GM23338 (cell line): ENCODE measurements at regions not wholly inside any gene's neighbourhood (a gene's known extent, or its start where the extent isn't known, plus 50 kb on each side); places are given as distances from the start of the nearest gene placed in this dataset.

Source experiments
- CREB1 ChIP-seq: fragments of 250-450 bp; sonication (Bioruptor Pico); IDR thresholded peaks from 2 replicates; pipeline ENCODE4 v1.5.0; 2020; ENCODE audit warnings: low read depth, mild to moderate bottlenecking, moderate library complexity
- CTCF ChIP-seq, 2 experiments: fragments of 200-600 bp in 1 of 2; sonication (generic) in 1 of 2; conservative IDR thresholded peaks; 2 replicates each; pipeline versions ENCODE4 v1.5.1 to v1.6.1; 2016 to 2017; ENCODE audit warnings: antibody characterized with exemption in 2 of 2, low read depth in 2 of 2, mild to moderate bottlenecking in 2 of 2, moderate library complexity in 1 of 2
- EZH2 ChIP-seq: fragments of 200-600 bp; sonication (generic); IDR thresholded peaks from one replicate; pipeline ENCODE4 v1.8.0; 2017; ENCODE audit warnings: antibody characterized with exemption, mild to moderate bottlenecking, low read depth; ENCODE audit not compliant: unreplicated experiment
- EZH2phosphoT487 ChIP-seq: fragments of 200-600 bp; sonication (generic); IDR thresholded peaks from one replicate; pipeline ENCODE4 v1.8.1; 2018; ENCODE audit warnings: antibody characterized with exemption; ENCODE audit not compliant: unreplicated experiment
- JUNB ChIP-seq: IDR thresholded peaks from one replicate; pipeline ENCODE4 v1.6.1; 2016; ENCODE audit warnings: antibody characterized with exemption; ENCODE audit not compliant: unreplicated experiment
- NANOG ChIP-seq: IDR thresholded peaks from 2 replicates; pipeline ENCODE4 v1.6.1; 2016; ENCODE audit warnings: antibody characterized with exemption, borderline replicate concordance
- POLR2AphosphoS5 ChIP-seq: IDR thresholded peaks from 2 replicates; pipeline ENCODE4 v1.6.1; 2016; ENCODE audit warnings: antibody characterized with exemption, low read depth
- REST ChIP-seq: IDR thresholded peaks from one replicate; pipeline ENCODE4 v1.6.1; 2018; ENCODE audit warnings: antibody characterized with exemption; ENCODE audit not compliant: unreplicated experiment
- STAT1 ChIP-seq: IDR thresholded peaks from one replicate; pipeline ENCODE4 v1.6.1; 2016; ENCODE audit warnings: antibody characterized with exemption; ENCODE audit not compliant: unreplicated experiment
- ZNF114 ChIP-seq: fragments of 250-450 bp; sonication (Bioruptor Pico); IDR thresholded peaks from 2 replicates; pipeline ENCODE4 v1.5.0; 2020; ENCODE audit warnings: mild to moderate bottlenecking, moderate library complexity
- ZNF331 ChIP-seq: fragments of 250-450 bp; sonication (Bioruptor Pico); IDR thresholded peaks from 2 replicates; pipeline ENCODE4 v1.5.0; 2020; ENCODE audit warnings: low read depth, mild to moderate bottlenecking, moderate library complexity
- TF ChIP-seq, protein P1 (sequence below): IDR thresholded peaks from 2 replicates; pipeline ENCODE4 v1.6.1; 2016; ENCODE audit warnings: antibody characterized with exemption

GRCh38 chr15:98401029-98401428 lies 247.3 kb upstream of the IGF1R start:
- TF ChIP-seq POLR2AphosphoS5 = no peak
- no peak for TF ChIP-seq REST
- TF ChIP-seq EZH2 = no peak
- TF ChIP-seq CTCF (conservative IDR thresholded peaks at IDR 0.05; ENCODE audit: low read depth in 2 of 2) = no peak
- no peak for TF ChIP-seq JUNB
- no peak for TF ChIP-seq EZH2phosphoT487
- no peak for TF ChIP-seq STAT1
- TF ChIP-seq CREB1 (CRISPR knock-in tag) = no peak
- TF ChIP-seq NANOG = no peak
- TF ChIP-seq ZNF114 (CRISPR knock-in tag) = no peak
- TF ChIP-seq, protein P1, sequence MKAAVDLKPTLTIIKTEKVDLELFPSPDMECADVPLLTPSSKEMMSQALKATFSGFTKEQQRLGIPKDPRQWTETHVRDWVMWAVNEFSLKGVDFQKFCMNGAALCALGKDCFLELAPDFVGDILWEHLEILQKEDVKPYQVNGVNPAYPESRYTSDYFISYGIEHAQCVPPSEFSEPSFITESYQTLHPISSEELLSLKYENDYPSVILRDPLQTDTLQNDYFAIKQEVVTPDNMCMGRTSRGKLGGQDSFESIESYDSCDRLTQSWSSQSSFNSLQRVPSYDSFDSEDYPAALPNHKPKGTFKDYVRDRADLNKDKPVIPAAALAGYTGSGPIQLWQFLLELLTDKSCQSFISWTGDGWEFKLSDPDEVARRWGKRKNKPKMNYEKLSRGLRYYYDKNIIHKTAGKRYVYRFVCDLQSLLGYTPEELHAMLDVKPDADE = no peak
- no peak for TF ChIP-seq ZNF331 (CRISPR knock-in tag)
